Gastroesophageal sphincter (tissue), 4 donors: ENCODE measurements at regions not wholly inside any gene's neighbourhood (a gene's known extent, or its start where the extent isn't known, plus 50 kb on each side); places are given as distances from the start of the nearest gene placed in this dataset.

ENCODE experiments used
- ATAC-seq: fragments of 150-250 bp; one replicate; pipeline ENCODE4 v1.9.1; 2016; ENCODE audit warnings: mild to moderate bottlenecking, moderate library complexity
- H3K27ac ChIP-seq, 4 donors: fragments of 200-600 bp; sonication (generic) in 3 of 4; 1 replicate in 3 of 4; 2 replicates in 1 of 4; pipeline ENCODE4 v1.5.1; 2016 to 2019
- H3K27me3 ChIP-seq: fragments of 200-600 bp; sonication (generic); one replicate; pipeline ENCODE4 v1.5.1; 2019
- H3K36me3 ChIP-seq, 2 donors: fragments of 200-600 bp; sonication (generic); one replicate each; pipeline ENCODE4 v1.5.1; 2019; ENCODE audit warnings: control low read depth in 1 of 2
- H3K4me1 ChIP-seq, 3 donors: fragments of 200-600 bp; sonication (generic); 1 replicate in 2 of 3; 2 replicates in 1 of 3; pipeline ENCODE4 v1.5.1; 2016 to 2019; ENCODE audit warnings: control low read depth in 2 of 3
- H3K4me3 ChIP-seq, 2 donors: fragments of 200-600 bp; sonication (generic); one replicate each; pipeline ENCODE4 v1.5.1; 2019; ENCODE audit warnings: mild to moderate bottlenecking in 1 of 2, moderate library complexity in 1 of 2
- H3K9me3 ChIP-seq, 3 donors: fragments of 200-600 bp; sonication (generic); one replicate each; pipeline ENCODE4 v1.5.1; 2017 to 2019; ENCODE audit warnings: control low read depth in 2 of 3
- EP300 ChIP-seq: sonication (generic); formaldehyde crosslinking; IDR thresholded peaks from one replicate; pipeline ENCODE4 v1.6.1; 2017; ENCODE audit warnings: antibody characterized with exemption, mild to moderate bottlenecking
- POLR2A ChIP-seq, 2 donors: fragments of 450-650 bp; IDR thresholded peaks; one replicate each; pipeline ENCODE4 v1.6.1; 2017; ENCODE audit warnings: antibody characterized with exemption in 2 of 2, mild to moderate bottlenecking in 2 of 2, moderate library complexity in 1 of 2
- POLR2AphosphoS5 ChIP-seq: sonication (generic); formaldehyde crosslinking; IDR thresholded peaks from one replicate; pipeline ENCODE4 v1.6.1; 2017; ENCODE audit warnings: antibody characterized with exemption
- WGBS, 2 donors: methylation state at CpG; one replicate each; pipeline ENCODE4 v1.1.5; 2018; ENCODE audit warnings: low coverage in 1 of 2; 5-methylcytosine and 5-hydroxymethylcytosine counted together
- TF ChIP-seq, protein P1 (sequence below), 4 experiments: fragments of 200-600 bp in 2 of 4; fragments of 450-650 bp in 2 of 4; sonication (generic) in 1 of 4; IDR thresholded peaks; one replicate each; pipeline ENCODE4 v1.5.1; 2017 to 2019; ENCODE audit warnings: antibody characterized with exemption in 4 of 4, mild to moderate bottlenecking in 2 of 4, moderate library complexity in 2 of 4

DNA sequence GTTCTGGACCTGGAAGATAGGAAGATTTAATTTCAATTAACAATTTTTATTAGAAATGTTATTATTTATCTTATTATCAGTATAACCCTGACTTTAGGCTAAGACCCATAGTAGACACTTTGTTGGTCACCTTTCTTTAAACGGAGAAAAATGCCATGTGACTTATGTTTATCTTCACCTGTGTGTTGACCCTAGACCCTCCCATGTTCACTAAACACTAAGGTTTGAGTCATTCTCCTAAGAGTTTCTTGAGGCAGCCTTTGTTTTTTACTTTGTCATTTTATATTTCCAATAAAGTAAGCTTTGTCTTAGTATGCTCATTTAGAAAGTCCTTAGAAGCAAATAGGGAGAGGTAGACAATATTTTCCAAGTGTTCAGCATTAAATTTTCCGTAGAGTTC lies 771.7 kb downstream of the METTL15 start:
- no peaks in the 10 kb centered on the region for H3K4me1 ChIP-seq
- TF ChIP-seq POLR2A (IDR thresholded peaks at IDR 0.05) (no peak), EP300 (no peak), POLR2AphosphoS5 (no peak)
- TF ChIP-seq, protein P1, sequence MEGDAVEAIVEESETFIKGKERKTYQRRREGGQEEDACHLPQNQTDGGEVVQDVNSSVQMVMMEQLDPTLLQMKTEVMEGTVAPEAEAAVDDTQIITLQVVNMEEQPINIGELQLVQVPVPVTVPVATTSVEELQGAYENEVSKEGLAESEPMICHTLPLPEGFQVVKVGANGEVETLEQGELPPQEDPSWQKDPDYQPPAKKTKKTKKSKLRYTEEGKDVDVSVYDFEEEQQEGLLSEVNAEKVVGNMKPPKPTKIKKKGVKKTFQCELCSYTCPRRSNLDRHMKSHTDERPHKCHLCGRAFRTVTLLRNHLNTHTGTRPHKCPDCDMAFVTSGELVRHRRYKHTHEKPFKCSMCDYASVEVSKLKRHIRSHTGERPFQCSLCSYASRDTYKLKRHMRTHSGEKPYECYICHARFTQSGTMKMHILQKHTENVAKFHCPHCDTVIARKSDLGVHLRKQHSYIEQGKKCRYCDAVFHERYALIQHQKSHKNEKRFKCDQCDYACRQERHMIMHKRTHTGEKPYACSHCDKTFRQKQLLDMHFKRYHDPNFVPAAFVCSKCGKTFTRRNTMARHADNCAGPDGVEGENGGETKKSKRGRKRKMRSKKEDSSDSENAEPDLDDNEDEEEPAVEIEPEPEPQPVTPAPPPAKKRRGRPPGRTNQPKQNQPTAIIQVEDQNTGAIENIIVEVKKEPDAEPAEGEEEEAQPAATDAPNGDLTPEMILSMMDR (IDR thresholded peaks at IDR 0.05), result no peak
- H3K36me3 ChIP-seq, result no peaks in the 10 kb centered on the region
- no peak overlapping the region for H3K4me3 ChIP-seq
- no peaks in the 10 kb centered on the region for H3K9me3 ChIP-seq
- no peak for ATAC-seq
- no peak overlapping the region for H3K27ac ChIP-seq
- H3K27me3 ChIP-seq, result no peaks in the 10 kb centered on the region
- WGBS, 2 donors, result 79 to 86% methylated on average over 2 of the region's 2 CpGs

- no peak overlapping the region for H3K27ac ChIP-seq
- no peaks in the 10 kb centered on the region for H3K4me1 ChIP-seq
- H3K27me3 ChIP-seq, result no peaks in the 10 kb centered on the region
- 76 to 83% methylated on average over 4 of the region's 4 CpGs for whole genome bisulfite sequencing, 2 donors
- TF ChIP-seq, protein P1 (IDR thresholded peaks at IDR 0.05), result no peak
- no peak for TF ChIP-seq POLR2AphosphoS5
- no peak for TF ChIP-seq POLR2A (IDR thresholded peaks at IDR 0.05)
- TF ChIP-seq EP300, result no peak
- H3K9me3 ChIP-seq, result no peaks in the 10 kb centered on the region
- ATAC-seq, result no peak
- H3K4me3 ChIP-seq, result no peak overlapping the region
- H3K36me3 ChIP-seq, result no peaks in the 10 kb centered on the region
Measured at GRCh38 chr11:28878025-28878424, 769.8 kb downstream of the METTL15 start.

GRCh38 chr11:28877340-28877739 lies 769.2 kb downstream of the METTL15 start:
- no peaks in the 10 kb centered on the region for H3K4me1 ChIP-seq
- no peak overlapping the region for H3K4me3 ChIP-seq
- H3K9me3 ChIP-seq, result no peaks in the 10 kb centered on the region
- no peak overlapping the region for H3K27ac ChIP-seq
- TF ChIP-seq POLR2A (IDR thresholded peaks at IDR 0.05) (no peak), EP300 (no peak), POLR2AphosphoS5 (no peak)
- TF ChIP-seq, protein P1 (IDR thresholded peaks at IDR 0.05), result no peak
- no peak for ATAC-seq
- no peaks in the 10 kb centered on the region for H3K27me3 ChIP-seq
- no peaks in the 10 kb centered on the region for H3K36me3 ChIP-seq

DNA sequence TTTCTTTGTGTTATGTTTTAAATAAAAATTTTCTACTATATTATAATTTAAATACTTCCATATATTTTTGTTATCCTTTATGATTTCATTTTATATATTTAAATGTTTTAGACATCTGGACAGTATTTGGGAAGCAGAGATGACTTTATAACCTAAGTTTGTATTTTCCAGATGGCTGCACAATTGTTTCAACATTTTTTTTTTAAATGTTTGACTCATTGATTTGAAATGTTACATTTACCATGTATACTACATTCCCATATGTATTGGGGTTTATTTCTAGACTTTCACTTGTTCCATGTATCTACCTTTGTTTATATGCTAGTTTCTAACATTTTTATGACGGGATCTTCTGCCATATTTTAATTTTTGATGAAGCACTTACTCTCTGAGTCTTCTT lies 766.5 kb downstream of the METTL15 start:
- WGBS, 2 donors, result 33 to 40% methylated on average over 1 of the region's 1 CpG
- no peak overlapping the region for H3K27ac ChIP-seq
- H3K4me1 ChIP-seq, result no peaks in the 10 kb centered on the region
- no peaks in the 10 kb centered on the region for H3K36me3 ChIP-seq
- TF ChIP-seq EP300 (no peak), POLR2AphosphoS5 (no peak), POLR2A (IDR thresholded peaks at IDR 0.05) (no peak)
- TF ChIP-seq, protein P1 (IDR thresholded peaks at IDR 0.05), result no peak
- no peak for ATAC-seq
- no peaks in the 10 kb centered on the region for H3K27me3 ChIP-seq
- H3K9me3 ChIP-seq, result no peaks in the 10 kb centered on the region
- no peak overlapping the region for H3K4me3 ChIP-seq

- TF ChIP-seq, protein P1 (IDR thresholded peaks at IDR 0.05), result no peak
- TF ChIP-seq POLR2A (IDR thresholded peaks at IDR 0.05) (no peak), EP300 (no peak), POLR2AphosphoS5 (no peak)
- WGBS, 2 donors, result no CpG with 5 or more reads among the region's 1 CpG
- no peaks in the 10 kb centered on the region for H3K36me3 ChIP-seq
- H3K4me3 ChIP-seq, result no peak overlapping the region
- no peaks in the 10 kb centered on the region for H3K27me3 ChIP-seq
- H3K27ac ChIP-seq, result no peak overlapping the region
- H3K4me1 ChIP-seq, result no peaks in the 10 kb centered on the region
- ATAC-seq, result no peak
- H3K9me3 ChIP-seq, result no peaks in the 10 kb centered on the region
Measured at GRCh38 chr11:28871090-28871489, 762.9 kb downstream of the METTL15 start.
